KOPT-K1 (cell line): ENCODE measurements at regions not wholly inside any gene's neighbourhood (a gene's known extent, or its start where the extent isn't known, plus 50 kb on each side); places are given as distances from the start of the nearest gene placed in this dataset.

ENCODE experiments used
- H3K27ac ChIP-seq: fragments of 200-600 bp; sonication (generic); 2 replicates; pipeline ENCODE4 v1.5.1; 2016; ENCODE audit warnings: antibody characterized with exemption, mild to moderate bottlenecking, low read depth, low read length; ENCODE audit not compliant: poor library complexity, severe bottlenecking
- H3K36me3 ChIP-seq: fragments of 200-600 bp; sonication (generic); 2 replicates; pipeline ENCODE4 v1.5.1; 2017; ENCODE audit warnings: antibody characterized with exemption, mild to moderate bottlenecking, low read length, moderate library complexity; ENCODE audit not compliant: insufficient read depth
- H3K9me3 ChIP-seq: fragments of 200-600 bp; sonication (generic); 2 replicates; pipeline ENCODE4 v1.5.1; 2017; ENCODE audit warnings: antibody characterized with exemption, low read length, mild to moderate bottlenecking; ENCODE audit not compliant: insufficient read depth, poor library complexity, severe bottlenecking

- no peaks in the 10 kb centered on the region for H3K36me3 ChIP-seq
- H3K27ac ChIP-seq, result no peak overlapping the region
- no peaks in the 10 kb centered on the region for H3K9me3 ChIP-seq
Measured at GRCh38 chrX:134747006-134747405, 50.0 kb downstream of the PABIR2 start.

- no peaks in the 10 kb centered on the region for H3K36me3 ChIP-seq
- H3K27ac ChIP-seq, result no peak overlapping the region
- no peaks in the 10 kb centered on the region for H3K9me3 ChIP-seq
Measured at GRCh38 chrX:134746410-134746785, 50.6 kb downstream of the PABIR2 start.

- Histone ChIP-seq H3K36me3 (no peaks in the 10 kb centered on the region), H3K27ac (no peak overlapping the region), H3K9me3 (no peaks in the 10 kb centered on the region)
Measured at GRCh38 chrX:134745636-134746409, 51.2 kb downstream of the PABIR2 start.

GRCh38 chrX:134743091-134743490 is 53.9 kb downstream of the PABIR2 start:
- Histone ChIP-seq H3K36me3 (no peaks in the 10 kb centered on the region), H3K9me3 (no peaks in the 10 kb centered on the region), H3K27ac (no peak overlapping the region)

GRCh38 chrX:134742573-134742972 is 54.4 kb downstream of the PABIR2 start:
- no peaks in the 10 kb centered on the region for H3K9me3 ChIP-seq
- no peak overlapping the region for H3K27ac ChIP-seq
- no peaks in the 10 kb centered on the region for H3K36me3 ChIP-seq

GRCh38 chrX:134741746-134742145 is 55.3 kb downstream of the PABIR2 start:
- Histone ChIP-seq H3K27ac (no peak overlapping the region), H3K36me3 (no peaks in the 10 kb centered on the region), H3K9me3 (no peaks in the 10 kb centered on the region)

- H3K36me3 ChIP-seq, result no peaks in the 10 kb centered on the region
- no peak overlapping the region for H3K27ac ChIP-seq
- no peaks in the 10 kb centered on the region for H3K9me3 ChIP-seq
Measured at GRCh38 chrX:134738986-134739740, 57.8 kb downstream of the PABIR2 start.

GRCh38 chrX:134738445-134738844 is 58.6 kb downstream of the PABIR2 start:
- no peak overlapping the region for H3K27ac ChIP-seq
- no peaks in the 10 kb centered on the region for H3K36me3 ChIP-seq
- no peaks in the 10 kb centered on the region for H3K9me3 ChIP-seq

- no peak overlapping the region for H3K27ac ChIP-seq
- no peaks in the 10 kb centered on the region for H3K36me3 ChIP-seq
Measured at GRCh38 chrX:134737721-134738369, 59.2 kb downstream of the PABIR2 start.

GRCh38 chrX:134737061-134737460 is 59.9 kb downstream of the PABIR2 start:
- Histone ChIP-seq H3K9me3 (no peaks in the 10 kb centered on the region), H3K36me3 (no peaks in the 10 kb centered on the region), H3K27ac (no peak overlapping the region)

More at GRCh38 chrX:134737721-134738369, 59.2 kb downstream of the PABIR2 start:
- no peaks in the 10 kb centered on the region for H3K9me3 ChIP-seq

GRCh38 chrX:134736356-134736755 is 60.6 kb downstream of the PABIR2 start:
- Histone ChIP-seq H3K9me3 (no peaks in the 10 kb centered on the region), H3K36me3 (no peaks in the 10 kb centered on the region), H3K27ac (no peak overlapping the region)

GRCh38 chrX:134735015-134735414 is 62.0 kb downstream of the PABIR2 start:
- Histone ChIP-seq H3K36me3 (no peaks in the 10 kb centered on the region), H3K27ac (no peak overlapping the region), H3K9me3 (no peaks in the 10 kb centered on the region)

- Histone ChIP-seq H3K27ac (no peak overlapping the region), H3K9me3 (no peaks in the 10 kb centered on the region), H3K36me3 (no peaks in the 10 kb centered on the region)
Measured at GRCh38 chrX:134734466-134734952, 62.5 kb downstream of the PABIR2 start.

- H3K36me3 ChIP-seq, result no peaks in the 10 kb centered on the region
- H3K9me3 ChIP-seq, result no peaks in the 10 kb centered on the region
- H3K27ac ChIP-seq, result no peak overlapping the region
Measured at GRCh38 chrX:134733591-134733990, 63.4 kb downstream of the PABIR2 start.

GRCh38 chrX:134732676-134733075 is 64.3 kb downstream of the PABIR2 start:
- no peaks in the 10 kb centered on the region for H3K9me3 ChIP-seq
- H3K36me3 ChIP-seq, result no peaks in the 10 kb centered on the region
- no peak overlapping the region for H3K27ac ChIP-seq
